GM23338 (cell line): ENCODE measurements at regions not wholly inside any gene's neighbourhood (a gene's known extent, or its start where the extent isn't known, plus 50 kb on each side); places are given as distances from the start of the nearest gene placed in this dataset.

Experiments used
- ATAC-seq: fragments of 200-7000 bp; cut with Tn5 transposase; 3 replicates; pipeline ENCODE4 v1.9.1; 2020
- DNase-seq: peaks from one replicate; pipeline ENCODE4 v3.0.0-alpha.2; 2015; ENCODE audit warnings: low spot score
- H2AFZ ChIP-seq: fragments of 200-600 bp; sonication (generic); 2 replicates; pipeline ENCODE4 v1.8.0; 2016; ENCODE audit warnings: antibody characterized with exemption, mild to moderate bottlenecking, moderate library complexity
- H3F3A ChIP-seq: fragments of 200-600 bp; sonication (generic); replicated peaks from 2 replicates; pipeline ENCODE4 v1.8.0; 2017; ENCODE audit warnings: antibody characterized with exemption, mixed run types, low read depth
- H3K27ac ChIP-seq: fragments of 200-600 bp; sonication (generic); 2 replicates; pipeline ENCODE4 v1.6.1; 2016; ENCODE audit warnings: low read depth
- H3K27me3 ChIP-seq: fragments of 200-600 bp; sonication (generic); 2 replicates; pipeline ENCODE4 v1.8.0; 2016; ENCODE audit warnings: mild to moderate bottlenecking, mixed run types, moderate library complexity; ENCODE audit not compliant: insufficient read depth
- H3K36me3 ChIP-seq: fragments of 200-600 bp; sonication (generic); 2 replicates; pipeline ENCODE4 v1.8.0; 2016; ENCODE audit warnings: mild to moderate bottlenecking; ENCODE audit not compliant: insufficient read depth
- H3K4me1 ChIP-seq: fragments of 200-600 bp; sonication (generic); 2 replicates; pipeline ENCODE4 v1.8.0; 2016; ENCODE audit warnings: mild to moderate bottlenecking, moderate library complexity; ENCODE audit not compliant: insufficient read depth
- H3K4me2 ChIP-seq: fragments of 200-600 bp; sonication (generic); 2 replicates; pipeline ENCODE4 v1.7.1; 2017; ENCODE audit warnings: mixed run types
- H3K4me3 ChIP-seq: fragments of 200-600 bp; sonication (generic); 2 replicates; pipeline ENCODE4 v1.6.1; 2016; ENCODE audit warnings: mixed run types
- H3K79me2 ChIP-seq: fragments of 200-600 bp; sonication (generic); replicated peaks from 2 replicates; pipeline ENCODE4 v1.8.0; 2017; ENCODE audit warnings: mild to moderate bottlenecking; ENCODE audit not compliant: insufficient read depth
- H3K9me2 ChIP-seq: fragments of 200-600 bp; sonication (generic); 2 replicates; pipeline ENCODE4 v1.8.0; 2017; ENCODE audit not compliant: insufficient read depth
- H4K20me1 ChIP-seq: fragments of 200-600 bp; sonication (generic); replicated peaks from 2 replicates; pipeline ENCODE4 v1.8.0; 2017; ENCODE audit warnings: mild to moderate bottlenecking; ENCODE audit not compliant: insufficient read depth
- H3K27ac Mint-ChIP-seq: 2 replicates; pipeline ENCODE4 v1.8.0; 2020; ENCODE audit warnings: inconsistent platforms, mild to moderate bottlenecking, moderate library complexity, mixed read lengths
- H3K27me3 Mint-ChIP-seq: 3 replicates; pipeline ENCODE4 v1.8.0; 2022; ENCODE audit warnings: low read depth, mild to moderate bottlenecking, moderate library complexity, mixed read lengths, inconsistent platforms; ENCODE audit not compliant: insufficient read depth, poor library complexity
- H3K36me3 Mint-ChIP-seq: 3 replicates; pipeline ENCODE4 v1.8.0; 2021; ENCODE audit warnings: low read depth, mild to moderate bottlenecking, inconsistent platforms, moderate library complexity, mixed read lengths
- H3K4me1 Mint-ChIP-seq: 3 replicates; pipeline ENCODE4 v1.8.0; 2020; ENCODE audit warnings: mild to moderate bottlenecking, inconsistent platforms, mixed read lengths
- H3K4me3 Mint-ChIP-seq: 3 replicates; pipeline ENCODE4 v1.8.0; 2021; ENCODE audit warnings: moderate library complexity, mild to moderate bottlenecking, inconsistent platforms, mixed read lengths
- H3K9me3 Mint-ChIP-seq: 3 replicates; pipeline ENCODE4 v1.8.0; 2020; ENCODE audit warnings: moderate library complexity, mild to moderate bottlenecking, inconsistent platforms, mixed read lengths
- CREB1 ChIP-seq: fragments of 250-450 bp; sonication (Bioruptor Pico); IDR thresholded peaks from 2 replicates; pipeline ENCODE4 v1.5.0; 2020; ENCODE audit warnings: low read depth, mild to moderate bottlenecking, moderate library complexity
- CTCF ChIP-seq, 2 experiments: fragments of 200-600 bp in 1 of 2; sonication (generic) in 1 of 2; conservative IDR thresholded peaks; 2 replicates each; pipeline versions ENCODE4 v1.5.1 to v1.6.1; 2016 to 2017; ENCODE audit warnings: antibody characterized with exemption in 2 of 2, low read depth in 2 of 2, mild to moderate bottlenecking in 2 of 2, moderate library complexity in 1 of 2
- ETS1 ChIP-seq: IDR thresholded peaks from 2 replicates; pipeline ENCODE4 v1.6.1; 2016; ENCODE audit warnings: antibody characterized with exemption
- EZH2 ChIP-seq: fragments of 200-600 bp; sonication (generic); IDR thresholded peaks from one replicate; pipeline ENCODE4 v1.8.0; 2017; ENCODE audit warnings: antibody characterized with exemption, mild to moderate bottlenecking, low read depth; ENCODE audit not compliant: unreplicated experiment
- EZH2phosphoT487 ChIP-seq: fragments of 200-600 bp; sonication (generic); IDR thresholded peaks from one replicate; pipeline ENCODE4 v1.8.1; 2018; ENCODE audit warnings: antibody characterized with exemption; ENCODE audit not compliant: unreplicated experiment
- JUNB ChIP-seq: IDR thresholded peaks from one replicate; pipeline ENCODE4 v1.6.1; 2016; ENCODE audit warnings: antibody characterized with exemption; ENCODE audit not compliant: unreplicated experiment
- NANOG ChIP-seq: IDR thresholded peaks from 2 replicates; pipeline ENCODE4 v1.6.1; 2016; ENCODE audit warnings: antibody characterized with exemption, borderline replicate concordance
- POLR2AphosphoS5 ChIP-seq: IDR thresholded peaks from 2 replicates; pipeline ENCODE4 v1.6.1; 2016; ENCODE audit warnings: antibody characterized with exemption, low read depth
- REST ChIP-seq: IDR thresholded peaks from one replicate; pipeline ENCODE4 v1.6.1; 2018; ENCODE audit warnings: antibody characterized with exemption; ENCODE audit not compliant: unreplicated experiment
- STAT1 ChIP-seq: IDR thresholded peaks from one replicate; pipeline ENCODE4 v1.6.1; 2016; ENCODE audit warnings: antibody characterized with exemption; ENCODE audit not compliant: unreplicated experiment
- ZNF114 ChIP-seq: fragments of 250-450 bp; sonication (Bioruptor Pico); IDR thresholded peaks from 2 replicates; pipeline ENCODE4 v1.5.0; 2020; ENCODE audit warnings: mild to moderate bottlenecking, moderate library complexity
- ZNF331 ChIP-seq: fragments of 250-450 bp; sonication (Bioruptor Pico); IDR thresholded peaks from 2 replicates; pipeline ENCODE4 v1.5.0; 2020; ENCODE audit warnings: low read depth, mild to moderate bottlenecking, moderate library complexity
- ZNF462 ChIP-seq: fragments of 250-450 bp; sonication (Bioruptor Pico); IDR thresholded peaks from 2 replicates; pipeline ENCODE4 v1.5.0; 2020; ENCODE audit warnings: mild to moderate bottlenecking, moderate library complexity

- Mint-ChIP-seq H3K4me1 (no peaks in the 10 kb centered on the region), H3K4me3 (no peak overlapping the region), H3K9me3 (no peaks in the 10 kb centered on the region), H3K36me3 (no peaks in the 10 kb centered on the region), H3K27ac (no peak overlapping the region), H3K27me3 (peaks cover 3% of the 10 kb centered on the region)
- TF ChIP-seq ZNF331 (no peak), REST (no peak), EZH2phosphoT487 (no peak), EZH2 (no peak), POLR2AphosphoS5 (no peak), ZNF114 (no peak), CTCF (conservative IDR thresholded peaks at IDR 0.05; ENCODE audit: low read depth in 2 of 2) (no peak), STAT1 (no peak), JUNB (no peak), ETS1 (no peak), CREB1 (no peak), ZNF462 (CRISPR knock-in tag) (no peak), NANOG (no peak)
- H3K27me3 ChIP-seq = no peaks in the 10 kb centered on the region
- no peak overlapping the region for H3K4me2 ChIP-seq
- H3K4me1 ChIP-seq = no peaks in the 10 kb centered on the region
- no peaks in the 10 kb centered on the region for H3K36me3 ChIP-seq
- no peak overlapping the region for H2AFZ ChIP-seq
- H4K20me1 ChIP-seq = no peaks in the 10 kb centered on the region
- H3F3A ChIP-seq = no peaks in the 10 kb centered on the region
- H3K27ac ChIP-seq = no peak overlapping the region
- no peaks in the 10 kb centered on the region for H3K79me2 ChIP-seq
- H3K4me3 ChIP-seq = no peak overlapping the region
- H3K9me2 ChIP-seq = no peaks in the 10 kb centered on the region
- ATAC-seq (no peak), DNase-seq (no peak)
Observed at GRCh38 chr4:71251261-71251660, 87.6 kb upstream of the SLC4A4 start.
